NAMALWA (cell line): ENCODE measurements at regions not wholly inside any gene's neighbourhood (a gene's known extent, or its start where the extent isn't known, plus 50 kb on each side); places are given as distances from the start of the nearest gene placed in this dataset.
"Not testable (repeated sequence)": the region's sequence is repeated elsewhere in the genome, so short reads cannot be mapped to it uniquely, and the experiment has no call there.

ENCODE experiments used
- DNase-seq: peaks from one replicate; pipeline ENCODE4 v3.0.0-alpha.2; 2015; ENCODE audit warnings: low spot score

DNA sequence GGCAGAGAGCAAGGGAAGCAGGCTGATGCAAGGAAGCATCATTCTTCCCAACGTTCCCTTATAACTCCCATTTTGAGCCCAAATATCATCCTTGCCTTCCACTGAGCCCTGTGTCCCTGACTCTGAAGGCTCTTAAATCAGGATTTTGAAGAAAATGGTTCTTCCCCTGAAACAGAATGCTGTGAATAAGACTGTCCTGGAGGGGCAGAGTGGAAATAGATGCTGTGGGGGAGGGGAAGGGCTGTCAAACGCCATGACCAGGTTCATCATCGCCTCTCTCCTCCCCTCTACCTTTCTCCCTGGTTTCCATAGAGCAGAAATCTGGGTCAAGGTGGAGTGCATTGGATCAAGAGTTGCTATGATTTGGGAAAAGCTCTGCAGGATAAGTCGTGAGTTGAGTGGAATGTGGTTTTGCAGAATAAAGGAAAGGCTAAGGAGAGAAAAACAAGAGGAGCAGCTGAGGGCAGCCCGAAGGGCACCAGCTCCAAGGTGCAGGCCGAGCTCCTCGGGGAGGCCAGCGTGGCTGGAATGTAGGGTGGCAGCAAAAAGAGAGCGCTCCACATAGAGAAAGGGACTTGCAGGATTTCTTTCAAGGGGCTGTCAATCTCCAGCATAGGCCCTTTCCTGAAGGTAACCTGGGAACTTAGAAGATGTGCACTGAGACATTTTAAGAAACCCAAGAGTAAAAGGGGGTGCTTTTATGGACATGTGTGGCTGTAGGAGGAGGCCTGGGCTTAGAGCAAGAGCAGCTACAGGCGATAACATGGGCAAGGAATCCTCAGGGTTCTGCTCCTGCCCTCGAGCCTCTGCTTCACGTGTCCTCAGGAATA lies 120.8 kb upstream of the CDYL start:
- DNase-seq = no peak

- no peak for DNase-seq
Measured at GRCh38 chr6:4653141-4653540, 123.1 kb upstream of the CDYL start.

- no peak for DNase-seq
Measured at GRCh38 chr6:4651831-4652467, 124.3 kb upstream of the CDYL start.

- no peak for DNase-seq
Measured at GRCh38 chr6:4649728-4650127, 126.5 kb upstream of the CDYL start.

- peak; percentile 13 for DNase-seq
Measured at GRCh38 chr6:4647414-4648365, 128.5 kb upstream of the CDYL start.

GRCh38 chr6:4645713-4646360 lies 130.4 kb upstream of the CDYL start:
- DNase-seq = no peak

- DNase-seq = no peak
Measured at GRCh38 chr6:4644996-4645395, 131.2 kb upstream of the CDYL start.

DNA sequence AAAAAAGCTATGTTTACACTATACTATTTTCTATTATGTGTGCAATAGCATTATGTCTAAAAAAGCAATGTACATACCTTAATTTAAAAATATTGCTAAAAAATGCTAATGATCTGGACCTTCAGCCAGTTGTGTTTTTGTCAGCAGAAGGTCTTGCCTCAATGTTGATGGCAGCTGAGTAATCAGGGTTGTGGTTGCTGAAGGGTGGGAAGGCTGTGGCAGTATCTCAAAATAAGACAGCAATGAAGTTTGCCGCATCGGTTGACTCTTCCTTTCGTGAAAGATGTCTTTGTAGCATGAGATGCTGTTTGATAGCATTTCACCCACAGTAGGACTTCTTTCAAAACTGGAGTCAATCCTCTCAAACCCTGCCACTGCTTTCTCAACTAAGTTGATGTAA lies 134.7 kb upstream of the CDYL start:
- DNase-seq = no peak

GRCh38 chr6:4640139-4640538 lies 136.1 kb upstream of the CDYL start:
- DNase-seq = no peak

DNA sequence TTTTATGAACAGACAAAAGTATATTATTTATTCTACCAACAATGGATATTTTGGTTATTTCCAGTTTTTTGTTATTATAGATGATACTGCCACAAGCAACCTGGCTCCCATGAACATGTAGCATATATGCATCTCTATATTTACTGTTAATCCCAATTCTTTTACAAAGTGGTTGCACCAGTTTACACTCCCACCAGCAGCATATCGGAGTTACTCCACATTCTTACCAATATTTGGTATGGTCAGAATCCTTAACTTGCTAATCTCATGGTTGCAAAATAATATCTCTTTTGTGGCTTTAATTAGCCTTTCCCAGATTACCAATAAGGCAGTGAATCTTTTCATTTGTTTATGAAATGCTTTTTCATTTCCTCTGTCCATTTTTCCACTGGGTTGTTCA lies 137.6 kb upstream of the CDYL start:
- no peak for DNase-seq

GRCh38 chr6:4637691-4638433 lies 138.3 kb upstream of the CDYL start:
- DNase-seq = no peak

DNA sequence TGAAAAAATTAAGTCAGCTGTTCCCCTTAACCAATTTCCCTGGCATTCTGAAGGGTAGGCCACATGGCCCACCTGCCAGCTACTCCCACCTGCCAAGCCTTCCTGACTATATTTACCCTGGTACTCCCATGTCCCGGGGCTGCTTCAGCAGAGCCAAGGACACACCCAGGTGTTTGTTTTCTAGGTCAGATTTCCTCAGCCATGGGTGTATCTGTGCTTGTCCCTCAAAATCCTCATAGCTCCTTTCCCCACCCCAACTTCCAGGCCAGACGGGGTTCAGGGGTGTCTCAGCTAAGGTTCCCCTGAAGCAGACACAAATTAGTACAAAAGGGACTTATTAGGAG lies 139.4 kb upstream of the CDYL start:
- no peak for DNase-seq

GRCh38 chr6:4636191-4636880 lies 139.9 kb upstream of the CDYL start:
- DNase-seq = no peak

GRCh38 chr6:4635666-4636065 lies 140.5 kb upstream of the CDYL start:
- DNase-seq = no peak

DNA sequence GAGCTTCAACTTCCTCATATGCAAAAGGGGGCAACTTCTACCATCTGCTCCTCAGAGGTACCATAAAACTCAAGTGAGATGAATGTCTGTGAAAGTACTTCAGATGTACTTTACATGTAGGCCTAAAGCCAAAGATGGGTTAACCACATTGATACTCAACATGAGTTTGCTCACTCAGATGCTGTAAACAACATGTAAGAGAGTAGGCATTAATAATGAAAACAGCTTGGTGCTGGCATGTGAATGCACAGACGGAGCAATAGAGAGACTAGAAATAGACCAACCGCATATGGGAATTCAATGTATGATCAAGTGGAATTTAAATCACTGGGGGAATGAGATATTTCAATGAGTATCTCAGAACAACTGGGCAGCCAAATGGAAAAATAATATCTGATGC lies 143.8 kb upstream of the CDYL start:
- DNase-seq = no peak

GRCh38 chr6:4629789-4630188 lies 146.4 kb upstream of the CDYL start:
- not testable (repeated sequence) for DNase-seq

GRCh38 chr6:4625557-4625956 lies 150.6 kb upstream of the CDYL start:
- no peak for DNase-seq

DNA sequence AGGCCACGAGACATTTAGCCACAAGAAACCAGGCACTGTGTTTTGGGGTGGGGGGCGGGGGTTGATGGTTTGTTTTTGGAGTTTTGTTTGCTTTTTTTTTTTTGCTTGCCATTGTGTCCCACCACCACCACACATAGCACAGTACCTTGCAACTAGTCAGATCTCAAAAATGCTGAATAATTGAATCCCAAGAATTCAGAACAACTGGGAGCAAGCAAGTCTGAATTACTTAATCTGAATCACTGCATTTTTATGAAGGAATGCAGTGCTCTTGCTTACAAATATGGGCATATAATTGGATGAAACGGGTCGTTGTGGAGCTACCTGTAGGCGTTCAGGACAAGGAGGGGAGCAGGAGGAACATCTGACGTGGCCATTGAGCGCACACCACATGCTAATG lies 151.5 kb upstream of the CDYL start:
- DNase-seq = no peak

- DNase-seq = no peak
Measured at GRCh38 chr6:4620284-4621151, 155.7 kb upstream of the CDYL start.

- DNase-seq = no peak
Measured at GRCh38 chr6:4616311-4616710, 159.9 kb upstream of the CDYL start.
